ENCODE measurements at regions not wholly inside any gene's neighbourhood (a gene's known extent, or its start where the extent isn't known, plus 50 kb on each side); places are given as distances from the start of the nearest gene placed in this dataset.

GRCh38 chr2:6525475-6525964, 340.2 kb downstream of the CMPK2 start:
- no peak for DNase-seq (ENCODE audit: low read depth in 2 of 2)

GRCh38 chr2:6526093-6526824, 339.4 kb downstream of the CMPK2 start:
- no peak for DNase-seq (ENCODE audit: low read depth in 2 of 2)

- DNase-seq (ENCODE audit: low read depth in 2 of 2), result no peak
Measured at GRCh38 chr2:6531304-6531703, 334.4 kb downstream of the CMPK2 start.

DNA sequence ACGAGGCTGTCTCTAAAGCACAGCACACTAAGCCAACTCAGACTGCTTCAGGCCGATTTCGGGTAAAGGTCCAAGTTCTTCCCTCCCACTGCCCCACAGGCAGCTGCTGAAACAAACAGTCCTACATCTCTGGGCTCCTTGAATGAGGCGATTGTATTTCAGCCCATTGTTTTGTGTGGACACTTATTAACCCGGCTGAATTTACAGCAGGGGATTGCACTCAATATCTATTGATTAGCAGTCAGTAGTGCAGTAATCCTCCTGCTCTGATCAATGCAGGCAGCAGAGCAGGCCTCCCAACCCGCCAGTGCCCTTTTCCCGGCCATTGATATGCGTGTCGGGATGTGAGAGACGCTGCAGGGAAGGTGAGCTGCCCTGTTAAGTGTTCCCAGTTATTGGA, 330.1 kb downstream of the CMPK2 start:
- no peak for DNase-seq (ENCODE audit: low read depth in 2 of 2)

GRCh38 chr2:6538607-6539006, 327.1 kb downstream of the CMPK2 start:
- DNase-seq (ENCODE audit: low read depth in 2 of 2), result no peak

- no peak for DNase-seq (ENCODE audit: low read depth in 2 of 2)
Measured at GRCh38 chr2:6545336-6545735, 320.4 kb downstream of the CMPK2 start.

- DNase-seq (ENCODE audit: low read depth in 2 of 2), result no peak
Measured at GRCh38 chr2:6545795-6546194, 319.9 kb downstream of the CMPK2 start.

DNA sequence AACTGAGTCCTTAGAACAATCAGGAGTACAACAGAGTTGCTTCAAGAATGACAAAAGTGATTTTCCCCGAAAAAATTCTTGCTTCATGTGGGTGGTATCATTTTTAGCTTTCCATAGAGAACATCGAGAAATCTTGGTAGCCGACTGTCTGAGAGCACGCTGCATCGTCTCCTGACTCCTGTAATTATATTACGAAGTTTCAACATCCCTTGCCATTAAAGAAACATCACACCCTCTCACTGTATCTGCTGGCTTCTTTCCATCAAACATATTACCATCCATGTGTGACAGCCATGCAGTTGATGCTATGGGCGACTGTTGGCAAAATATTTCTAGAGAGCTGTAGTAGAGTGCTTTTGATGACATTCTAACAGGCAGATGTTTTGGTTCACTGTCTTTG, 311.2 kb downstream of the CMPK2 start:
- no peak for DNase-seq (ENCODE audit: low read depth in 2 of 2)

DNA sequence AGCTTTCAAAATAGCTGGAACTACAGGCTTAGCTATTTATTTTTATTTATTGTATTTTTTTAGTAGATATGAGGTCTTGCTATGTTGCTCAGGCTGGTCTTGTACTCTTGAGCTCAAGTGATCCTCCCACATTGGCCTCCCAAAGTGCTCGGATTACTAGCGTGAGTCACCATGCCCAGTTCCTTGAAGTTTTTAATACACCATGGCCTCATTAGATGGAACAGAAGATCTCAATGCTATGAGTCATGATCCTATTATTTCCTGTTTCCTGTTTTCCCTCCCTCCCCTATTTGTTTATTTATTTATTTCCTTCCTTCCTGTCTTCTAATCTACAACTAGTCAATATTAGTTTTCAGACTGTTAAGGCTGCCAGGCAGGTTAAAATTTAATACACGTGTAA, 309.0 kb downstream of the CMPK2 start:
- no peak for DNase-seq (ENCODE audit: low read depth in 2 of 2)

- no peak for DNase-seq (ENCODE audit: low read depth in 2 of 2)
Measured at GRCh38 chr2:6557737-6558136, 308.0 kb downstream of the CMPK2 start.

DNA sequence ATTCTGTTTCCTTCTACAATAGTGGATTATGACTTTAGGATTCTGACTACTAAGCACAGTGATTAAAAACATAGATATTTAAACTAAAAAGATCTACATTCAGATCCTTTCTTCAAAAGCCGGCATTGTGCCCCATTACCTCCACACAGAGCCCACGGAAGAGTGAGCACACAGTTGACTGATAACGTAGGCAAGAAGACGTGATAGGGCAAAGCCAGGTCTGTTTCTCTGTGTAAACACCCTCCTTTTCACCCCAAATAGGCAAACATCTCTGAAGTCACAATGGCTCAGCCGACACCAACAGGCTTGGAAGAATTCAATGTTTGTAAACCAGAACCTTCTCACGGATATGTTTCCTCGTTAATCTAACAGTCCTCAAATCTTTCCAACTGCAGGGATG, 302.9 kb downstream of the CMPK2 start:
- no peak for DNase-seq (ENCODE audit: low read depth in 2 of 2)

DNA sequence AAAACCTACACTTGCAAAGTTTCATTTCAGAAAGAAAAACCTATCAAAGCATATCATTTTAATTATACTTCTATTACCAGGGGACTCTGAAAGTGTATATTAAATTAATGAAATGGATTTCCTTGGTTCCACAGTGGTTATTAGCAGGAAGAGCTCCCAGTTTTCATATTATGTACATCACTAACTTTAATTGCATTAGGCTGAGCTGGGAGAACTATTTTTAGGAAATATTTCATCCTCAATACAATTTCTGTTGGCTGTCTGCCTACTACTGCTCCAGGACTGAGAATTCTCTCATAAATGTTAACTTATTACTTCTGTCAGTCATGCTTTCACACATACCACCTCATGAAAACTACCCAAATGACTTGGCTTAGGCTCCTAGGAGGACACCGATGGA, 301.4 kb downstream of the CMPK2 start:
- no peak for DNase-seq (ENCODE audit: low read depth in 2 of 2)

DNA sequence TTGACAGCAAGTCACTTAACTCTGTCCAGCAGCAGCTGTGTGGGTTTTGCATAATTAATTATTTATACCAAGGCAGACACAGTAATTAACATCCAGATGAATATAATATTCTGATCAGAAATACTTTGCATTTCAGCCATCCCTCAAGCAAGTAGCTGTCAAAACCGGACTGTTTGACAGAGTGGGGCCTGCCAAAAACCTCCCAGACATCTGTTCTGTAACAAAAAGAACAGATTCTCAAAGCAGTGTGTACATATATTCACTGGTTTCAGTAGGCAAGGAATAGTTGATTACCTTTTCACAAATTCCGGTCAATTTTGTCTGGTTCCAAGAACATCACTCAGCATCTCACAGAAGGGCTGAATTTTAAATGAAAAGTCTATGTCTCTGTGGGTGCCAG, 291.6 kb downstream of the CMPK2 start:
- DNase-seq (ENCODE audit: low read depth in 2 of 2), result no peak

DNA sequence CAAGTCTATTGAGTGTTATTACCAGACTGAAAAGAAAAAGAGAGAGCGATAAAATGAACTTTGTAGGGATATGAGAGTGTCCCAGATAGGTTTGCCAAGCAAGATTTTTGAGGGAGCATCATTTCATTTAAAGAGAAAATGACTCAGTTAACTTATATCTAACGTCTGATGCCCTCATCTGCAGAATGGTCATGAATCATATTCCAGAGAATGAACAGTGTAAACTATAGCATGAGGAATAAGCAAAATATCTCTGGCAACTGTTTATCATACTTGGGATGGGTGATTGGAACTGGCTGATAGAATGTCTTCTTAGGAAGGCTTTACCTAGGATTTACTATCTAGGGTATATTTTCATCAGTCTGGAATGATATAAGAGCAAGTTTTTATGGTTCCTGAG, 289.4 kb downstream of the CMPK2 start:
- DNase-seq (ENCODE audit: low read depth in 2 of 2), result no peak

GRCh38 chr2:6577960-6578359, 287.7 kb downstream of the CMPK2 start:
- no peak for DNase-seq (ENCODE audit: low read depth in 2 of 2)

- DNase-seq (ENCODE audit: low read depth in 2 of 2), result no peak
Measured at GRCh38 chr2:6578416-6578815, 287.3 kb downstream of the CMPK2 start.

GRCh38 chr2:6579281-6579680, 286.4 kb downstream of the CMPK2 start:
- DNase-seq (ENCODE audit: low read depth in 2 of 2), result no peak

- DNase-seq (ENCODE audit: low read depth in 2 of 2), result no peak
Measured at GRCh38 chr2:6580982-6581381, 284.7 kb downstream of the CMPK2 start.

- no peak for DNase-seq (ENCODE audit: low read depth in 2 of 2)
Measured at GRCh38 chr2:6589150-6589549, 276.6 kb downstream of the CMPK2 start.

DNA sequence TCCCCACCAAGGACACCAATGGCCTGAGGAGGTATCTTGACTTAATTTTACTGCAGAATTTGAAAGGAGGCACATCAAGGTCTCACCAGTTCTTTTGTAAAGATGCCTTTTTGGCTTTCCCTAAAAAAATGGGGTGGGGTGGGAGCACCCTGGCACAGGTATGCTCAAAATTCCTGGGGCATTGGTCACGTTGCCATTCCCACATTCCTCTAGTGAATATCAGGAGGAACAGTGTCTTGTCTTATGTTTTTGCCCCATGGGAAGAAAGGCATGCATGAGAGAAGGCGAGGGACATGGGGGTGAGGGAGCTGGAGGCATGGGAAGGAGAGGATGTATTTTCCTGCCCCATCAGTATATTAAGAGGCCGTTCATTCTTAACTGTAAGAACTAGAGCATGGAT, 275.3 kb downstream of the CMPK2 start:
- DNase-seq (ENCODE audit: low read depth in 2 of 2), result no peak

DNA sequence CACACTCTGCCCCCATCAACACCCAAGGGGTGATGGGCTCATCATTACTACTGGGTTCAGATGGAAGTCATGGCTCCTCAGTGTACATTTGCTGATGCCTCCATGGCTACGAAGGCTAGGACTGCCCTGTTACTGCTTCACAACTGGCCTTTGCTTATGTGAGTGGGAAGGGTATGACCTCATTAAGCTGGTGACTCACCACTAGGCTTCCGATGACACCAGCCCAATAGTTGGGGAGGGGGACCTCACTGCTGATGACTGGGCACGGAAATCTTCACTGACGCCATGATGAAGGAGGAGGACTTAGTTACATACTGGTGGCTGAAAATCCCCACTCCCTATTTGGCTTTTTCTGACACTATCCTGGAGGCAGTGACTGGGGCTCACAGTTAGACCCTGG, 263.2 kb downstream of the CMPK2 start:
- no peak for DNase-seq (ENCODE audit: low read depth in 2 of 2)

DNA sequence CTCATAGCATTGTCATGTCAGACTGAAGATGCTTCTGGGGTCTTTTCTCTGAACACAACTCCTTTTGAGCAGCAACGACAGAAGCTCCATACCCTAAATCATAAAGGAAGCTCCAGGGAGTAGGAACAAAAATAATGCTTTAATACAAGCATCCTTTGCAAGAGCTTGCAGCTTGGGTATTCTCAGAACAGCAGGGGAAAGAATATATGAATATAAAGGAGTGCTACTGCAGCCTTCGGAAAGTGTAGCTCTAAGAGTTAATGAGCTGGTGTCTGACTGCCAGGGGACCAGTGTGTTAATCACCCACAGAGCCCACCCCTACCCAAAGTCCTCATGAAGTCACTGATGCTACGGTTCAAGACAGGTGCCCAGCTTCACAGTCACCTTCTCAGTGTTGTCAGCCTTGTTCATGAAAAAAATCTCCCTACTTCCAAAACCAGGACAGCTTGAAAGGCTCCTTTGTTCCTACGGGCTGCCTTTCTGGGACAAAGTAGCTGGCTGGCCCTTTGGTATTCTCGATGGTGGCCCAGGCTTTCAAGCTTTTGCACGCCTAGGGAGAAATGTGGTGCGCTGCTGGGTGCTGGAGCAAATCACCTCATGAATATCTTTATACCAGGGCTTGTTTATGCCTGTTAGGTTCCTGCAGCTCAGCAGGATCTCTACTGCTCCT, 259.7 kb downstream of the CMPK2 start:
- no peak for DNase-seq (ENCODE audit: low read depth in 2 of 2)

- DNase-seq (ENCODE audit: low read depth in 2 of 2), result no peak
Measured at GRCh38 chr2:6617794-6618193, 247.9 kb downstream of the CMPK2 start.

DNA sequence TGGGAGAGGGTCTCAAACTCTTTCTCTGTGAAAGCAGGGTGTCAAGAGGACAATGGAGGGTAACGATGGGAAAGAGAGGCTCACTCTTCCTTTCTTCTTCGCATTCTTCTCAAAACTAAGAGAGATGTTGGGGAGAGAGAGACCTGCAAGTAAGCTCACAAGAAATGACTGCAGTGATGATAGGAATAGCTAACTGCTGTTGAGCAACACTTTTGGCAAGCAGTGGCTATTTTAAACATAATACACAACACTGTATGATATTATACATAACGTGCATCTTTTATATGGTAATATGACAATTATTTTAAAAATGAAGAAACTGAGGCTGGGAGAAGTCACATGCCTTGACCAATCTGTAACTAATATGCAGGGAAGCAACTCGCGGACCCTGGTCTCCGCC, 247.5 kb downstream of the CMPK2 start:
- no peak for DNase-seq (ENCODE audit: low read depth in 2 of 2)
